ENCODE measurements at regions not wholly inside any gene's neighbourhood (a gene's known extent, or its start where the extent isn't known, plus 50 kb on each side); places are given as distances from the start of the nearest gene placed in this dataset.

GRCh38 chr6:121020656-121021055 is 313.6 kb downstream of the TBC1D32 start:
- H3K4me3 Mint-ChIP-seq: no peak overlapping the region
- no peaks in the 10 kb centered on the region for H3K4me1 ChIP-seq (ENCODE audit: insufficient read depth, low read length)
- no peak overlapping the region for H3K27ac ChIP-seq (ENCODE audit: low read depth, low read length)
- H3K27me3 Mint-ChIP-seq: peaks cover 0 to 1% of the 10 kb centered on the region in 2 donors
- H3K36me3 Mint-ChIP-seq: no peaks in the 10 kb centered on the region
- H3K9me3 ChIP-seq (ENCODE audit: low read length): no peaks in the 10 kb centered on the region
- POLR2A ChIA-PET: no interaction called here
- no peak overlapping the region for H3K27ac Mint-ChIP-seq
- no peak for DNase-seq
- no peaks in the 10 kb centered on the region for H3K27me3 ChIP-seq (ENCODE audit: insufficient read depth, low read length, poor library complexity, severe bottlenecking)
- peaks cover 2 to 8% (median 5%) of the 10 kb centered on the region in 5 donors for H3K9me3 Mint-ChIP-seq
- H3K36me3 ChIP-seq (ENCODE audit: insufficient read depth, low read length): no peaks in the 10 kb centered on the region
- H3K4me1 Mint-ChIP-seq: no peaks in the 10 kb centered on the region
- CTCF ChIA-PET: no interaction called here
- no peak overlapping the region for H3K4me3 ChIP-seq (ENCODE audit: low read length)

GRCh38 chr6:121008553-121008952 is 325.7 kb downstream of the TBC1D32 start:
- H3K9me3 Mint-ChIP-seq: peaks cover 0 to 4% (median 3%) of the 10 kb centered on the region in 5 donors
- POLR2A ChIA-PET: no interaction called here
- H3K4me1 ChIP-seq (ENCODE audit: insufficient read depth, low read length): no peaks in the 10 kb centered on the region
- H3K9me3 ChIP-seq (ENCODE audit: low read length): no peaks in the 10 kb centered on the region
- no peak for DNase-seq
- H3K4me3 ChIP-seq (ENCODE audit: low read length): no peak overlapping the region
- H3K4me3 Mint-ChIP-seq: no peak overlapping the region
- H3K36me3 ChIP-seq (ENCODE audit: insufficient read depth, low read length): no peaks in the 10 kb centered on the region
- H3K27ac Mint-ChIP-seq: no peak overlapping the region
- no peaks in the 10 kb centered on the region for H3K36me3 Mint-ChIP-seq
- H3K4me1 Mint-ChIP-seq: no peaks in the 10 kb centered on the region
- no peak overlapping the region for H3K27ac ChIP-seq (ENCODE audit: low read depth, low read length)
- CTCF ChIA-PET: no interaction called here
- peaks cover 0 to 1% of the 10 kb centered on the region in 2 donors for H3K27me3 Mint-ChIP-seq
- no peaks in the 10 kb centered on the region for H3K27me3 ChIP-seq (ENCODE audit: insufficient read depth, low read length, poor library complexity, severe bottlenecking)

GRCh38 chr6:121006024-121006423 is 328.3 kb downstream of the TBC1D32 start:
- POLR2A ChIA-PET: no interaction called here
- H3K27ac Mint-ChIP-seq: no peak overlapping the region

GRCh38 chr6:121000381-121000780 is 333.9 kb downstream of the TBC1D32 start:
- Mint-ChIP-seq H3K27me3 (no peaks in the 10 kb centered on the region), H3K27ac (no peak overlapping the region), H3K4me1 (no peaks in the 10 kb centered on the region), H3K4me3 (no peak overlapping the region), H3K36me3 (peaks cover 0 to 1% (median 0%) of the 10 kb centered on the region in 3 donors), H3K9me3 (peaks cover 2 to 18% (median 9%) of the 10 kb centered on the region in 5 donors)
- no peaks in the 10 kb centered on the region for H3K36me3 ChIP-seq (ENCODE audit: insufficient read depth, low read length)
- H3K9me3 ChIP-seq (ENCODE audit: low read length): no peaks in the 10 kb centered on the region
- H3K4me1 ChIP-seq (ENCODE audit: insufficient read depth, low read length): no peaks in the 10 kb centered on the region
- POLR2A ChIA-PET: no interaction called here
- H3K27me3 ChIP-seq (ENCODE audit: insufficient read depth, low read length, poor library complexity, severe bottlenecking): no peaks in the 10 kb centered on the region
- CTCF ChIA-PET: no interaction called here
- no peak for DNase-seq
- no peak overlapping the region for H3K4me3 ChIP-seq (ENCODE audit: low read length)
- no peak overlapping the region for H3K27ac ChIP-seq (ENCODE audit: low read depth, low read length)

More at GRCh38 chr6:121006024-121006423, 328.3 kb downstream of the TBC1D32 start:
- no peaks in the 10 kb centered on the region for H3K36me3 ChIP-seq (ENCODE audit: insufficient read depth, low read length)
- no peaks in the 10 kb centered on the region for H3K4me1 ChIP-seq (ENCODE audit: insufficient read depth, low read length)
- Mint-ChIP-seq H3K27me3 (no peaks in the 10 kb centered on the region), H3K36me3 (no peaks in the 10 kb centered on the region), H3K9me3 (peaks cover 2 to 13% (median 5%) of the 10 kb centered on the region in 5 donors), H3K4me1 (no peaks in the 10 kb centered on the region), H3K4me3 (no peak overlapping the region)
- H3K27ac ChIP-seq (ENCODE audit: low read depth, low read length): no peak overlapping the region
- no peaks in the 10 kb centered on the region for H3K27me3 ChIP-seq (ENCODE audit: insufficient read depth, low read length, poor library complexity, severe bottlenecking)
- DNase-seq: no peak
- no peaks in the 10 kb centered on the region for H3K9me3 ChIP-seq (ENCODE audit: low read length)
- CTCF ChIA-PET: no interaction called here
- H3K4me3 ChIP-seq (ENCODE audit: low read length): no peak overlapping the region

- Histone ChIP-seq H3K9me3 (ENCODE audit: low read length) (no peaks in the 10 kb centered on the region), H3K4me1 (ENCODE audit: insufficient read depth, low read length) (no peaks in the 10 kb centered on the region), H3K4me3 (ENCODE audit: low read length) (no peak overlapping the region), H3K36me3 (ENCODE audit: insufficient read depth, low read length) (no peaks in the 10 kb centered on the region), H3K27ac (ENCODE audit: low read depth, low read length) (no peak overlapping the region), H3K27me3 (ENCODE audit: insufficient read depth, low read length, poor library complexity, severe bottlenecking) (no peaks in the 10 kb centered on the region)
- Mint-ChIP-seq H3K9me3 (peaks cover 0 to 9% (median 3%) of the 10 kb centered on the region in 5 donors), H3K27me3 (peaks cover 0 to 2% of the 10 kb centered on the region in 2 donors), H3K27ac (no peak overlapping the region), H3K36me3 (peaks cover 0 to 1% (median 0%) of the 10 kb centered on the region in 3 donors), H3K4me3 (no peak overlapping the region), H3K4me1 (no peaks in the 10 kb centered on the region)
- no peak for DNase-seq
- CTCF ChIA-PET: no interaction called here
- POLR2A ChIA-PET: no interaction called here
Observed at GRCh38 chr6:120996340-120996739, 337.9 kb downstream of the TBC1D32 start.

GRCh38 chr6:120994573-120994967 is 339.7 kb downstream of the TBC1D32 start:
- Mint-ChIP-seq H3K4me1 (no peaks in the 10 kb centered on the region), H3K27me3 (peaks cover 0 to 2% of the 10 kb centered on the region in 2 donors), H3K4me3 (no peak overlapping the region), H3K27ac (no peak overlapping the region), H3K36me3 (peaks cover 0 to 1% (median 0%) of the 10 kb centered on the region in 3 donors), H3K9me3 (peaks cover 0 to 3% (median 2%) of the 10 kb centered on the region in 5 donors)
- Histone ChIP-seq H3K36me3 (ENCODE audit: insufficient read depth, low read length) (no peaks in the 10 kb centered on the region), H3K9me3 (ENCODE audit: low read length) (no peaks in the 10 kb centered on the region), H3K27me3 (ENCODE audit: insufficient read depth, low read length, poor library complexity, severe bottlenecking) (no peaks in the 10 kb centered on the region), H3K4me3 (ENCODE audit: low read length) (no peak overlapping the region), H3K4me1 (ENCODE audit: insufficient read depth, low read length) (no peaks in the 10 kb centered on the region), H3K27ac (ENCODE audit: low read depth, low read length) (no peak overlapping the region)
- POLR2A ChIA-PET: no interaction called here
- CTCF ChIA-PET: no interaction called here
- DNase-seq: no peak

- H3K27me3 ChIP-seq (ENCODE audit: insufficient read depth, low read length, poor library complexity, severe bottlenecking): no peaks in the 10 kb centered on the region
- POLR2A ChIA-PET: no interaction called here
- no peak overlapping the region for H3K27ac Mint-ChIP-seq
- no peak overlapping the region for H3K4me3 Mint-ChIP-seq
- no peak for DNase-seq
- no peak overlapping the region for H3K27ac ChIP-seq (ENCODE audit: low read depth, low read length)
- CTCF ChIA-PET: no interaction called here
- no peaks in the 10 kb centered on the region for H3K4me1 ChIP-seq (ENCODE audit: insufficient read depth, low read length)
- peaks cover 0 to 2% of the 10 kb centered on the region in 2 donors for H3K27me3 Mint-ChIP-seq
- no peaks in the 10 kb centered on the region for H3K4me1 Mint-ChIP-seq
- H3K9me3 ChIP-seq (ENCODE audit: low read length): no peaks in the 10 kb centered on the region
- peaks cover 0 to 1% (median 0%) of the 10 kb centered on the region in 3 donors for H3K36me3 Mint-ChIP-seq
- peaks cover 0 to 3% (median 0%) of the 10 kb centered on the region in 5 donors for H3K9me3 Mint-ChIP-seq
- no peaks in the 10 kb centered on the region for H3K36me3 ChIP-seq (ENCODE audit: insufficient read depth, low read length)
- no peak overlapping the region for H3K4me3 ChIP-seq (ENCODE audit: low read length)
Observed at GRCh38 chr6:120993929-120994572, 340.2 kb downstream of the TBC1D32 start.

GRCh38 chr6:120992257-120992656 is 342.0 kb downstream of the TBC1D32 start:
- Mint-ChIP-seq H3K9me3 (peaks cover 0 to 3% (median 0%) of the 10 kb centered on the region in 5 donors), H3K27me3 (peaks cover 0 to 2% of the 10 kb centered on the region in 2 donors), H3K4me3 (no peak overlapping the region), H3K36me3 (no peaks in the 10 kb centered on the region), H3K4me1 (no peaks in the 10 kb centered on the region), H3K27ac (no peak overlapping the region)
- no peak overlapping the region for H3K27ac ChIP-seq (ENCODE audit: low read depth, low read length)
- no peak for DNase-seq
- no peaks in the 10 kb centered on the region for H3K4me1 ChIP-seq (ENCODE audit: insufficient read depth, low read length)
- H3K27me3 ChIP-seq (ENCODE audit: insufficient read depth, low read length, poor library complexity, severe bottlenecking): no peaks in the 10 kb centered on the region
- no peak overlapping the region for H3K4me3 ChIP-seq (ENCODE audit: low read length)
- POLR2A ChIA-PET: no interaction called here
- no peaks in the 10 kb centered on the region for H3K36me3 ChIP-seq (ENCODE audit: insufficient read depth, low read length)
- no peaks in the 10 kb centered on the region for H3K9me3 ChIP-seq (ENCODE audit: low read length)
- CTCF ChIA-PET: no interaction called here

All from CD8-positive, alpha-beta memory T cell (primary cell).